Right ventricle myocardium inferior (tissue), 1 donor: ENCODE measurements at regions not wholly inside any gene's neighbourhood (a gene's known extent, or its start where the extent isn't known, plus 50 kb on each side); places are given as distances from the start of the nearest gene placed in this dataset.

Source experiments
- ATAC-seq: fragments of 200-7000 bp; cut with Tn5 transposase; one replicate; pipeline ENCODE4 v1.9.1; 2020; ENCODE audit warnings: mild to moderate bottlenecking, moderate library complexity
- DNase-seq: peaks from one replicate; pipeline ENCODE4 v3.0.0; 2021; ENCODE audit errors: missing footprints
- intact Hi-C: fragments of 100-400 bp; cut with DNase I; formaldehyde crosslinking; loops from one replicate; pipeline ENCODE4 v1.11.0; 2022
- donor health status: DM: no; HTN: yes; CAD: no; lungs with severe emphysema.

GRCh38 chr14:100433428-100433814 is 110.3 kb downstream of the SLC25A47 start:
- ATAC-seq (no peak), DNase-seq (no peak)
- intact Hi-C loops: no loop called here

DNA sequence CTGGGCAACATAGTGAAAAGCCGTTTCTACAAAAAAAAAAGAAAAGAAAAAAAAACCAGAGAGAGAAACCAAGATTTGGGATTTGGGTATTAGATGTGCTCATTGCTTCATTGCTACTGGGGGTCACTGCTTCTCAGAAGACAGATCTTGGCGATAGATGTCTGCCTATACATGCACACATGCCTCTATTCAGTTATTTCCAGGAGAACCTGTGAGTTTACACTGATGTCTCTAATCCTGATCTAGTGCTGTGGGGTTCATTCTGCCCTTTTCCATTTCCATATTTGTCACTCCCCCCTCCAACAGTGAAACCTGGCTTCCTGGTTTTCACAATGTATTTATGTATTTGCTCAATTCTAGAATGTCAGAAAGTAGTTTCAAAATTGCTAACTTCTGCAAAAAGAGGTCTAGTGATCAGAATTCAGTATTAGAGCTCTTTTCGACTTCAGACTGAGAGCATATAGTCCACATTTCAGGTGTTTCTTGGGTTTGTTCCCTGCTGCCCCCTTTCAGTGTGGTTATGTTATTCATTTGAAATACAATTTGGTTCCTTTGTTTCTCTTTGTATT is 111.0 kb downstream of the SLC25A47 start:
- ATAC-seq: no peak
- intact Hi-C loops: no loop called here
- DNase-seq: no peak

GRCh38 chr14:100434911-100435438 is 111.8 kb downstream of the SLC25A47 start:
- ATAC-seq: no peak
- intact Hi-C loops: no loop called here
- DNase-seq: no peak

GRCh38 chr14:100435459-100435858 is 112.3 kb downstream of the SLC25A47 start:
- intact Hi-C loops: no loop called here
- no peak for ATAC-seq
- no peak for DNase-seq

- DNase-seq (no peak), ATAC-seq (no peak)
- intact Hi-C loops: no loop called here
Measured at GRCh38 chr14:100436745-100437406, 113.7 kb downstream of the SLC25A47 start.

- ATAC-seq: no peak
- no peak for DNase-seq
- intact Hi-C loops: no loop called here
Measured at GRCh38 chr14:100438271-100438670, 115.1 kb downstream of the SLC25A47 start.

DNA sequence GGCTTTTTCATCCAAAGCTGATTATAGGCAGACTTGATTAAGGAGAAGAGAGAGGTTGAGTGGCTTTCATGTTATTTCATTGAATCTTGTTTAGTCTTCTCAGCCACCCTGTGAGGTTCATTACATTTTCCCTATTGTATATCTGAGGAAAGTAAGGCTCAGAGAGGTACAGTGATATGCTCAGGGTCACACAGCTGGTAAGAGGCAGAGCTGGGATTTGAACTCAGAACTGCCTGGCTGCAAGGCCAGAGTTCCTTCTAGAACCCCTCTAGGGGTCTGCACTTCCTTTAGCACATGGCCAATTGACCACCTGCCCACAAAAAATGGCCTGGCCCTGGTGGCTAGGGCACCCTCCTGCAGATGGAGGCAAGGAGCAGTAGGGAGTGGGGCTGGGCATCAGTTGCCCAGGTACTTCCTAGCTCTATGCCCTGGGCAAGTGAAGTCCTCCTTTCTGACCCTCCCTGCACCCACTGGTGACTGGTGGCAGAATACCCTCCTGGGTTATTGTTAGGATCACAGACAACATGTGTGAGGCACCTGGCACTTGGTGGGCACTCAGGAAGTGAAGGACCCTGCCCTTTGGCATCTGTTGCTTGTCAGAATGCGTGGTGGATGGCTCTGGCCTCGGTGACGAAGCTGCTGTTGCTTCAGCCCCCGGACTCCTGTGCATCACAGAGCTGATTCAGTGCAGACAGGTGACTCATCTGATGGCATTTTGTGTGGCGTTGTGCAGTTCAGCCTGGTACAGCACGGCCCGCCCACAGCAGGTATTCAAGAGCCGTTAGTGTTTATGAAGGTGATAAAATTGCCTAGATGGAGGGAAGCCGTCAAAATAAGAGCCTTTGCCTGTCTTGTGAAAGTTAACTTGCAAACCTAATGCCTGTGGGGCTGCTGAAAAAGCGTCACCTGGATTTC is 115.8 kb downstream of the SLC25A47 start:
- intact Hi-C loops: no loop called here
- ATAC-seq (no peak), DNase-seq (no peak)

DNA sequence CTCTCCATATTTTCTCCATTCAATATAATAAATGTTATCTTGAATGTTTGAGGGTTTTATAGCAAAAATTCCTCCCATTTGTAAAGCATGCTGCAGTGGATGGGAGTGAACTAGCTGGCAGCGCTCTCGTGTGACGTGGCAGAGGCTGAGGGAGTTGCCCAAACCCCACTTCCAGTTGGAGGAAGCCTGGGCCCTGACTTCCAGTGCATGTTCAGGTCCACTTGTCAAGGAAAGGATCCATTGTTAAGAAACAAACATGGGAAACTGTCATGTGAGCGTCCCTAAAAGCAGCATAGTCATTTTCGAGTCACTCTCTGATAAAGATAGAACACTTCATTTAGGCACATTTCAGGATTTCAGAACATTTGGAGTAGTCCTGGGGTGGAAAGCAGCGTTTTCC is 116.6 kb downstream of the SLC25A47 start:
- intact Hi-C loops: loop anchor here (5.0 kb wide), 1 partner anchor 213 kb away; no protein-coding TSS in a partner anchor
- ATAC-seq: no peak
- no peak for DNase-seq

GRCh38 chr14:100440207-100440631 is 117.1 kb downstream of the SLC25A47 start:
- intact Hi-C loops: loop anchor here (5.0 kb wide), 1 partner anchor 212 kb away; no protein-coding TSS in a partner anchor
- peak; percentile 87 for DNase-seq
- peak; percentile 91 for ATAC-seq

DNA sequence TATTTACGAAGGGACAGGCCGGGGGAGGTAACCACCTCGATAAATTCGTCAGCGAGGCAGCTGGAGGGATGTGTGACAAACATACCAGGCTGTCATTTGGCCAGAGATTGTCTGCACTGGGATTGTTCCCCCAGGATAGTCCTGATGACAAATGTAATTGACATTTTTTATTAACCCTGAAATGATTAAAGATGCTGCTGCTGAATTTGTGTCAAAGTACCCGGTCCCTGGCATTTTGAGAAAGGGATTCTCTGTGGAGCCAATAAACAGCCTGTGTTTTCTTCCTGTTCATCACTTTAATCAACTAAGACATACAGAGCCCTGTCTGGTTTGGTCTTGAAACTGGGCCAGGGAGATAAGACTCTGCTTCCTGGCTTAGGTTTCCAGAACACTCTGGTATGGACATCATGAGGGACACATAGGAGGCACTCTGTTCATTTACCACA is 117.6 kb downstream of the SLC25A47 start:
- DNase-seq (no peak), ATAC-seq (peak; percentile 30)
- intact Hi-C loops: loop anchor here (5.0 kb wide), 1 partner anchor 212 kb away; no protein-coding TSS in a partner anchor

DNA sequence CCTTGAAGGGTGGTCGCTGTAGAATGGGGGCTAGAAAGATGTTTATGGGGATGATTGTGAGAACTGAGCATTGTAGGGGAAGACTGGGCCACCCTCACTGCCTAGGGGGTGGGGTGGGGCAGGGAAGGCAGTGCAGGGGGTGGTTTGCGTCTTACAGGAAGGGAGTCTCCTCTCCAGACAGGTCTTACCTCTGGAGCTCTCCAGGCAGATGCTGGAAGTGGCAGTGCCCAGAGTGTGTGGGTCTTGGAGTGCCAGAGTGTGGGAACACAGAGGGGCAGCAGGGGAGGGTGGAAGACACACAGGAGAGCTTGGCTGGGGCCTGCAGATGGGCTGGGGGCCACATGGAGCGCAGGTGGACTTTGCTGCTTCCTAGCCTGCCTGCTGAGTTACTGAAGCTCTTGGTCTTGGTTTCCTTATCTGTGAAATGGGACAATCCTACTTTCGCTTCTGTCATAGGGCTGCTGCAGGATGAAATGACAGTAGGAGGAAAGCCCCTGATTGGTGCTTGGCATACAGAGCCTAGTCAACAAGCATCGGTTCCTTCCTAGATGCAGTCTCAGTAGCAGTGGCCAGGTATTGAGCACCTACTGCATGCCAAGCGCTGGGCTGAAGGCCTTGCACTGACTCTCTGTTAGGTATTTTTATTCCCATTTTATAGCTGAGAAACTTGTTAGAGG is 118.3 kb downstream of the SLC25A47 start:
- intact Hi-C loops: loop anchor here (5.0 kb wide), 1 partner anchor 211 kb away; no protein-coding TSS in a partner anchor
- ATAC-seq (no peak), DNase-seq (no peak)

- DNase-seq (no peak), ATAC-seq (no peak)
- intact Hi-C loops: loop anchor here (5.0 kb wide), 1 partner anchor 210 kb away; no protein-coding TSS in a partner anchor
Measured at GRCh38 chr14:100442036-100442435, 118.9 kb downstream of the SLC25A47 start.

GRCh38 chr14:100442498-100443490 is 119.7 kb downstream of the SLC25A47 start:
- intact Hi-C loops: loop anchor here (5.0 kb wide), 1 partner anchor 210 kb away; no protein-coding TSS in a partner anchor

DNA sequence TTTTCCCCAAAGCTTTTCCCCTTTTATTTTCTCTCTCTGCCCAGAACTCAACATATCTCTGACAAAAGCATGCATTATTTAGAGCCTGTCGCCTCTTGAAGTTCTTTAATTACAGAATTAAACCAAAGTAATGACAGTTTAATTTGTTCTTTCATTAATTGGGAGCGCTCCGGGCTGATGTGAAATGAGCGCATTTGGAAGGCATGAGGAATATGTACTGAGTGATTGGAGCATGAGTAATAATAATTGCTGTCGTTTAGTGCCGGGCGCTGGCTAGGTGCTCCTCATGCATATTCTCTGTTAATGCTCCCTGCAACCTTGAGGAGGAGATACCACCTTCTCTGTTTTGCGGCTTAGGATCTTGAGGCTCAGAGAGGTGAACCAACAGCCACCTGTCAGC is 120.5 kb downstream of the SLC25A47 start:
- ATAC-seq (no peak), DNase-seq (no peak)
- intact Hi-C loops: loop anchor here (5.0 kb wide), 1 partner anchor 209 kb away; no protein-coding TSS in a partner anchor

More at GRCh38 chr14:100442498-100443490, 119.7 kb downstream of the SLC25A47 start:
- ATAC-seq: no peak
- no peak for DNase-seq

DNA sequence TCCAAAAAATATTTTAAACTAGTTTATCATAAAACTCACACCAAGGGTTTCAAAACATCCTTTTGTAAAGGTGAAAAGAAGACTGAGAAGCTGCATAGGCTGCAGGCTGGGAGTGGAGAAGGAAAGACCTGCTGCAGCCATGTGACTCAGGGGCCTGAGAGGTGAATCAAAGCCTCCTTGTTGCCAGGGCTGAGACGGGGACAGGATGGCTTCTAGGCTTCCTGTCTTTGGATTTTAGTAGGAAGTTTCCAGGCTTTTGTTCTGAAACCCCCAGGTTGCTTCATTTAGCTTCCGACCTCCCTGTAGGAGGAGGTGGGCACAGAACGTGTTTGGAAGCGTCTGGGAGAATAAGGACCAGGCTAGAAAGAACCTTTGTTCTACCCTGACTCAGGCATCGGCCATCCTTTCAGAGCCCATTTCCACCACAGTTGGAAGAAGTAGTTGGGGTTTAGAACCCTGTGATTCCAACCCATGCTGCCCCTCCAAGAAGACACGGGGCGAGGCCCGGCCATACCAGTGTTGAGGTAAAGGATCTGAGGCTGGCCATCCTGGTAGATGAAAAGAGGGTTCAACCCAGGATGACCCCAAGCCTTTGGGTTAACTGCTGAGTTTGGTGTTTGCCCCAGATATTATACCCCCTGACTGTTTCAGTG is 122.4 kb downstream of the SLC25A47 start:
- ATAC-seq: no peak
- intact Hi-C loops: no loop called here
- no peak for DNase-seq

DNA sequence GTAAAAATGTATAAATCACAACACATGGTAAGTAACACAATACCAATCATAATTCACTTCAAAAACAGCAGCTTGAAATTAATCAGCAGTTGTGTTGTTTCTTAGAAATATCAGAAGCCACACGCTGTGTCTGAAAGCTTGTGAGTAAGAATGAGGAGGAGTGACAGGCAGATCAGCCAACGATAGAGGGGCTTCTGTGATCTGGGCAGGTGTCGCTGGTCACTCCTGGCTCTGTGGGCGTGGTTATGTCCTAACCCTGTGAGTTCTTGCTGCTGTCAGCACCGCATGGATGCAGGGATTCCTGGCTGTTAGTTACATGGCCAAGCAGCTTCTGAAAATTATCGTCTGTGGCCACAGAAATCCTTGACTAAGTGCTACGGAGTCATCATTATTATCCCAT is 123.4 kb downstream of the SLC25A47 start:
- DNase-seq: no peak
- ATAC-seq: no peak
- intact Hi-C loops: no loop called here

DNA sequence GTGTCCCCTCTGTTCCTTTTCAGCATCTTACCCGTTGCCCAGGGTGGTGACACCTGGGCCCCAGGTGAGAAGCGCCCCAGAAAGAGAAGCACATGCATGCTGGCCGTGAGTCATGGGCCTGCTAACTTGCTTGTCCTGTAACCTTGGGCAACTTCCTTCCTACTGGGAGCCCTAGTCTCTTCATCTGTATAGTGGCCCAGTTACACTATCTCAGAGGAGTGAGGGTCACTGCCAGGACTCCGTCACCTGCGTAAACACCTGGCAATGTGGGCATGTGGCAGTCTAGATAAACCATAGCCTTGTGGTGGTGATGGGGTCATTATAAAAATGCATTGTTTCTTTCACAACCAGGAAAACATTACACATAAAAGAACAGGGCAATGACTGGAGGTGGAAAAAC is 125.2 kb downstream of the SLC25A47 start:
- DNase-seq (no peak), ATAC-seq (no peak)
- intact Hi-C loops: no loop called here
